MM.1S (cell line): ENCODE measurements at regions not wholly inside any gene's neighbourhood (a gene's known extent, or its start where the extent isn't known, plus 50 kb on each side); places are given as distances from the start of the nearest gene placed in this dataset.

Source experiments
- CTCF ChIP-seq: fragments of 300-600 bp; sonication (generic); IDR thresholded peaks from 2 replicates; pipeline ENCODE4 v1.5.1; 2016; ENCODE audit warnings: antibody characterized with exemption, low read length, mixed read lengths
- EZH2phosphoT487 ChIP-seq: fragments of 300-600 bp; sonication (generic); IDR thresholded peaks from 2 replicates; pipeline ENCODE4 v1.6.1; 2018; ENCODE audit warnings: antibody characterized with exemption, low read length

- no peak for TF ChIP-seq CTCF
- no peak for TF ChIP-seq EZH2phosphoT487
These were observed 132.2 kb upstream of the GULP1 start for GRCh38 chr2:188159484-188159883.
